Right hindlimb (tissue), 1 donor: ENCODE measurements at regions not wholly inside any gene's neighbourhood (a gene's known extent, or its start where the extent isn't known, plus 50 kb on each side); places are given as distances from the start of the nearest gene placed in this dataset.
A peak's percentile ranks its signal among the peaks of the same experiment; 100 is the strongest.

ENCODE experiments used
- DNase-seq: peaks from one replicate; pipeline ENCODE4 v3.0.0-alpha.2; 2018

DNA sequence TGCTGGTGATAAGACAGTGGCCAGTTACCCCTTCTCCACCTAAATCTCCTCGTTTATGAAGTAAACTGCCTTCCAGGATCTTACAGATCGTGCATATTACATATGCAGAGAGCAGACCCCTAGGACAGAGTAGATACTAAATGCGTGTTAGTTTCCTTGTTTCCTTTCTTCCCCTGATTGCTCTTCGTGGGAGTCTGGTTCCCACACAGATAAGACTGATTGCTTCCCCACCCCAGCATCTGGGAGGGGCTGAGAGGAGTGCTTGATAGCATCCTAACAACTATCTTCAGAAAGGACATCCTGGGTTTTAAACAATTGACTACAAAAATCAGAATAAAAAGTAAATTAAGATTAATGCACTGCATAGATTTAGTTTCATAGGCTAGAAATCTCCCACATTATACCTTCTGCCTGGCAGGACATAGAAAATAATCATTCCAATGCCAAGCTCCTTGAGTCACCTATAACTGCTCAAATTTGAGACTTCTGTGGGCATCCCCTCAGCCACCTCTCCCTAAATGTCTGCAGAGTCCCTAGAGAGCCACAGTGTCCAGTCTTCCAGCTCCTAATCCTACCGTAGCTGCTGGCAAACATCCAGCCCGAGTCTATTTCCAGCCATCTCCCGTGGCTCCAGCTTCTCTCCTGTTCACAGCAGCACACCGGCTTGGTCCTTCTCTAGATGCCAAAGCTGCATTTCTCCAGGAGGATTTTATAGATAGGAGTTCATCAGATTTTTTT lies 128.3 kb downstream of the LRRC30 start:
- no peak for DNase-seq

DNA sequence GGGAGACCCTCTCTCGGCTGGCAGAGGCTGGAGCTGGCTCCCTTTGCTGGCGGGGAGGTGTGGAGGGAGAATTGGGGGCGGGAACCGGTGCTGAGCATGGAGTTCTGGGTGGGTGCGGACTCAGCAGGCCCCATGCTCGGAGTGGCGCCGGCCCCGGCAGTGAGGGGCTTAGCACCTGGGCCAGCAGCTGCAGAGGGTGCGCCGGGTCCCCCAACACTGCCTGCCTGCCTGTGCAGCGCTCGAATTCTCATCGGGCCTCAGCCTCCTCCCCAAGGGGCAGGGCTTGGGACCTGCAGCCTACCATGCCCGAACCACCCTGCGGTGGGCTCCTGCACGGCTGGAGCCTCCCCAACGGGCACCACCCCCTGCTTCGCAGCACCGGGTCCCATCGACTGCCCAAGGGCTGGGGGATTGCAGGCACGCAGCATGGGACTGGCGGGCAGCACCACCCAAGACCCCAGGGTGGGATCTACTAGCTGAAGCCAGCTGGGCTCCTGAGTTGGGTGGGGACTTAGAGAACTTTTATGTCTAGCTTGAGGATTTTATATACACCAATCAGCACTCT lies 129.8 kb downstream of the LRRC30 start:
- no peak for DNase-seq

DNA sequence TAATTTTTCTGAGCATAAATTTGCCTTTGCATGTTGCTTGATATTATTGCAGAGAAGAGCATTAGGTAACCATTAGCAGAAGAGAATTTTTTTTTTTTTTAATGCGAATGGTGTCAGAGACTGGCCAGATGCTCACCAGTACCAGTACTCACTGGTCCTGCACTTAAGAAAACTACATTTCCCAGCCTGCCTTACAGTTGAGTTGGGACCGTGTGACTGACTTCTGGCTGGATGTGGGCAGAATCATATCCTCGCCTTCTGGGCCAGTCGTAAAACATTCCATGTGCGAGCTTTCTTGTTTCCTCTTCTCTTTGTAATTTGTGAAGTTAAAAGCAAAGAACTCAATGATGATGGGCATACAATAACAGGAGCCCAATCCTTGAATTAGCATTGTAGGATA lies 132.4 kb downstream of the LRRC30 start:
- DNase-seq: no peak

DNA sequence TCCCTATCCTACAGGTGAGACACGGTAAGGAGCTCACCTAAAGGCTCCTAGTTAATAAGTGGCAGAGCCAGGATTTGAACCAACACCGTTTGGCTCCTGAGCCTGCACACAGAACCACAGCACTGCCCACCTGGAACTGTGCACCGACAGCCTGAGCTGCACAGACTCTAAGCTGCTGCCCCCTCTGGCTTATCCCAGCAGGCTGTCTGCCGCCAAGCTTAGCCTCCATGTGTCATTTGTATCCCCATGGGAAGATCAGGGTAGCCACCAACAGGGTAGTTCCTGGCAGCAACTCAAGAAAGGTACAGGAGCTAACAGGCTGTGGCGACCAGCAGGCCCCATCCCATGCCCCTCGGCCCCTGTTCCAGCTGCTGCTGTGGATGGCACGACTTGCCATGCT lies 135.7 kb downstream of the LRRC30 start:
- DNase-seq: no peak

DNA sequence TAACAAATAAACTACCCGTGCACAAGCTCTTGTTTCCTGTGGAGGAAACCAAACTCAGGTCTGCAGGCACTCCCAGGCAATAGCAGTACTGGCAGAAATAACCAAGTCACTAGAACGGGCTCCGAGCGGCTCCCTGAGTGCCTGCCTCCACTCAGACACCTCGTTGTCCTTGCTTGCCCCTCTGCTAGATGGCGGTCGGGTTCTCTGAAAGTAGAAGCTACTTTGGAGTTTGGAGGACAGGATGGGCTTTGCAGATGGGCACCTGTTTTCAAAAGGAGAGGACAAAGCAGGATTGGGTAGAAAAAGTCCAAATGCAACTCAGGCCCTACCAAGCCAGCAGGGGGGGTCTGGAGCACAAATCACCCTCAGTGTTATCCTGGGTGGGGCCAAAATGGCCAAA lies 136.4 kb downstream of the LRRC30 start:
- no peak for DNase-seq

DNA sequence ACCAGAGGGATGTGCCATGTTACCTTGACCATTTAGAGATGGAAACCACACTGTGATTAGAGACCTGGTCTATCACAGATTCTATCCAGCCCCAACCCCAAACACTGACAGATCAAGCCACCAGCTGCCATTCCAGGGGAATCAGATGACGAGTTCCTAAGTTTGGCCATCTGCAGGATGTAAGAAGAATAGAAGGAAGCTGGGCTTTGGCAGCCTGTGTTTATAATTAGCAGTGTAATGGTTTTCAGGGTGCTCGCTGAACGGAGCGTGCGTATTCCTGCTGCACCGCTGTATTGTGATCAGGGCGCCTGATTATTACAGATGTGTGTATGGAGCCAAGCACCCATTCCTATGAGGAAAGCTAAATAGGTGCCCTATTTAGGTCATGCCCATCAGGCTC lies 138.1 kb downstream of the LRRC30 start:
- no peak for DNase-seq

DNA sequence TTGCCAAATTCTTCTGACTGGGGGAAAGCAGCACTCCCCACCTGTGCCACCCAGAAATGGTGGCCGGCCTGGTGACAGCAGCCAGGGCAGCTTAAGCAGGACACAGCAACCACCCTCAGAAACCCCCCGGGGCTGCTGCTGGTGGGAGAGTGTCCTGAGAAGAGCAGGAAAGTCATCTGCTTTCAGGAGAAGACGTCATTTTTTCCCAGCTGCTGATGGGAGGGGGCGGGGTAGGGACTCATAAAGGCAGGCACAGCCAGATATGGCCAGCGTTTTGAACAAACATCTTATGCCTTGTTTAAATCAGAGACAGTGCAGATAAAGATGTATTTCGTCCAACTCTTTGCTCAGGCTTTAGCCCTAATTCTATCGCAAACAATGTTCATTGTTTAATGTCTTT lies 139.5 kb downstream of the LRRC30 start:
- DNase-seq: peak; percentile 48

DNA sequence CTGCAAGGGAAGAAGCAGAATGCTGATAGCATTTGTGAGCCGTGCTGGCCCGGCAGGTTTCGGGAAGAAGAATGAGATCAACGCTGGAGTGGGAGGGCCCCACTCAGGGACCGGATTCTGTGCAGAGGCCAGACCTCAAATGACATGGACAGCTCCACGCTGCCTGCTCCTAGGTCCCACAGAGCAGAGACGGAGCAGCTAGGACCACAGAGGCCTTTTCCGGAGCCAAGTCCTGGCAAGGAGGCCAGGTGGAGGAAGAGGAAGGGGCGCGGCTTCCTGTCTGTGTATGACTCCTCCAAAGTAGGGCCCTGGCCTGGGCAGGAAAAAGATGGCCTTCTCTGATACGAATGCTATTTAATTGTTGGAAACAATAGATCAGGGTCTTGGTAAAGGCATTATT lies 139.9 kb downstream of the LRRC30 start:
- peak; percentile 57 for DNase-seq

DNA sequence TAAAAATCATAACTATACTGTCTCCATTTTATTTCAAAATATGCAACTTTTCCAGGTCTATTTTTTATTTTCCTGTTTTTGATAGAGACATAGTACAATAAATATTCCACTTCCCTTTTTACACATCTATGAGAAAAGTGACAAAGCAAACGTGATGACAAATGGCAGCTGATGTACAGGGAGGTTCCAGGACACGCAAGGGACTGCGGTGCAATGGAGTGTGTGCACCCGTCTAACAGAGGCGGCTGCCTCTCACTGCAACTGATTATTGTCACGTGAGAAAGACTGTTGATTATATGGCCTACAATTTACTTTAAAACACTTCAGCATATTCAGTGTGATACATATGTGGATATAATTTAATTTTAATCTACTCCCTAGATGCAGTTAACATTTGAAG lies 142.6 kb downstream of the LRRC30 start:
- DNase-seq: no peak

DNA sequence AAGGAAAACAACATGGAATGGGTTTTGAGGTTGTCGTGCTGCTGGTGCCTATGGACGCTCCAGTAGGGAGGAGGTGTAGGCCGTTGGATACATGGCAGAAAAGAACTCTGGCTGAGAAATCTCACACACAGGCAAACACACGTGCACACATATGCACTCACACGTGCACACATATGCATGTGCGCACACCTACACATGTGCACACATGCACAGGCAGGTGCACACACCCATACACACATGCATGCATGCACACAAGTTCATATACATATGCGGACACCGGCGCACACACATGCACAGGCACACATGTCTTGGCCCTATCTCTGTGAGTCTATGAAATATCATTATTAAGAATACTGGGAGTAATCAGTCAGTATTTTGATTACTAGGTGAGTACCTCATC lies 150.4 kb downstream of the LRRC30 start:
- no peak for DNase-seq

DNA sequence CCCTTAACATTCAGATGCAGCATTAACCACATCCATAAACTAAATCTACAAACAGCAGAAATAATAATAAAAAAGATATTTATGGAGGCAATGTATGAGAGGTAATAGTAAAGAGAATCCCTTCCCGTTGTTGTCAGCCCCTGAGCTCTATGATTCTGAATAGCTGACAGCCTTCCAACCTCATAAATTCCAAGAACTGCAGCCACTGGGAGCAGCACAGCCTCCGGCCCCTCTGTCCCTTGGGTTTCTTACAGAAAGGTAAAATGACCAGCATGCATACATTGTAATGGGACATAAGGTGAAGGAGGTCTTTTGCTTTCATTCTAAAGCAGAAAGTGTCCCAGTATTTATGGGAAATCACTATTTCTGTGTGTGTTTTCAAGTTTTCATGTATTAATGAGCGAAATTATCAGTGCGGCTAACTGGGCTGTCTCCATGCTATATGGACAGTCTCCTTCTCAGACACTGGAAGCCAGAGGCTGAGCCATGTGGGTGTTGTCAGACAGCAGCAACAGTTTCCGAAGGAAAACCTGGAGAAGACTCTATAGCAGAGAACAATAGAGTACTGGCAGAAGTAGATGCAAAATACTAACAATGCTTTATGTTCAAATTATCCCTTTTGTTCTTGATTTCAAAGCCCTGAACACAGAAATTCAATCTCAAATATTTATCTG lies 151.6 kb downstream of the LRRC30 start:
- no peak for DNase-seq

DNA sequence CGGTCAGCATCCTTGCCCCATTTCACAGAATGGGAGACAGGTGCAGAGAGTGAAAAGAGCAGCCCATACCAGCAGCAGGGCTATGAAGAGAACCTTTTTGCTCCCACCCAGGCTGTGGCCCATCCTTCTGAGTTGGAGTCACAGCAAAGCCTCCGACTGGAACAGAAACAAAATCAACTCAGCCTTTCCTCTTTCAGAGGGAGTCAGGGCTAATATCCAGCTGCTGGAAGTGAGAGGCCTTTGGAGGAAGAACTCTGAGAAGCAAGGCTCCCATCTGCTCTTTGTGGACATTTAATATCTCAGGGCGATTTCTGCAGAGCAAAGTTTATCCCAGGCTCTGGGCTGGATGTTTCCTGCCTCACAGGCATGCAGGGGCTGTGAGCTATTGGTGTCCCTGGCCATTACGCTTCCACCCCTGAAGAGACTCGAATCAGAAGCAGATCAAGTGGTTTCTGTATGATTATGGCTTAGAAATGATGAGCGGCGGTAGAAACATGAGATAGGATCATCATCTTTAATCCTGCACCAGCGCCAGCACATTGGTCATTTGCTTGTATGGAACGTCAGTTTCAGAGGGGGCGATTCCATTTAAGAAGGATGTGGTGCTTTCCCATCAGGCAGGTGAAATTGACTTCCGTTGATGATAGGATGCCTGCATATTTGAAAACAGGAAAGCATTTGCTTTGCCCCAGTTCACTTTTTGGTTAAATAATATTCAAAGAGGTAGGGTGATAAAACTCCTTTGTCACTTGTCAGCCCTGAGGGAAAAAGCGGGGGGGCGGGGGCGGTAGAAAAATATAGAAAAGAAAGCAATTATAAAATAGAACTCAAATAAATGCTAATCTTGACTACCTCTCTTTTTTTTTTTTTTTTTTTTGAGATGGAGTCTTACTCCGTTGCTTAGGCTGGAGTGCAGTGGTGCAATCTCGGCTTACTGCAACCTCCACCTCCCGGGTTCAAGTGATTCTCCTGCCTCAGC lies 152.4 kb downstream of the LRRC30 start:
- DNase-seq: peak; percentile 30

DNA sequence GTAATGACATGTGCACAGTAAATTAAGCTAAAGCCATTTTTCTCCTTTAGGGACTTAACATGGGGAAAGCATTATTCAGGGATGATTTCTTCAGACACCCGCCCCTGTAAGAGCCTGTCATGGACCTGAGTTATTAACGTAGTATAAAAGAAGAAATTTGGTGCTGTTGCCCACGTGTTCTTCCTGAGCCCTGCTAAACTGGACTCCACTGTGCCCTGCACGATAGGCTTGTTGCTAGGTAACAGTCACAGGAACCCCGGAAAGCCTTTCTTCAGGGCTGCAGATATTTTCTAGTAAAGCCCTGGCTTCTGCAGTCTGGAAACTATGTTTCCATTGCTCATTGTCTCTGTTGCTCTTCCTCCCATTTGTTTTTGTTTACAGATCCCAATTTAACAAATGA lies 157.9 kb downstream of the LRRC30 start:
- DNase-seq: no peak

DNA sequence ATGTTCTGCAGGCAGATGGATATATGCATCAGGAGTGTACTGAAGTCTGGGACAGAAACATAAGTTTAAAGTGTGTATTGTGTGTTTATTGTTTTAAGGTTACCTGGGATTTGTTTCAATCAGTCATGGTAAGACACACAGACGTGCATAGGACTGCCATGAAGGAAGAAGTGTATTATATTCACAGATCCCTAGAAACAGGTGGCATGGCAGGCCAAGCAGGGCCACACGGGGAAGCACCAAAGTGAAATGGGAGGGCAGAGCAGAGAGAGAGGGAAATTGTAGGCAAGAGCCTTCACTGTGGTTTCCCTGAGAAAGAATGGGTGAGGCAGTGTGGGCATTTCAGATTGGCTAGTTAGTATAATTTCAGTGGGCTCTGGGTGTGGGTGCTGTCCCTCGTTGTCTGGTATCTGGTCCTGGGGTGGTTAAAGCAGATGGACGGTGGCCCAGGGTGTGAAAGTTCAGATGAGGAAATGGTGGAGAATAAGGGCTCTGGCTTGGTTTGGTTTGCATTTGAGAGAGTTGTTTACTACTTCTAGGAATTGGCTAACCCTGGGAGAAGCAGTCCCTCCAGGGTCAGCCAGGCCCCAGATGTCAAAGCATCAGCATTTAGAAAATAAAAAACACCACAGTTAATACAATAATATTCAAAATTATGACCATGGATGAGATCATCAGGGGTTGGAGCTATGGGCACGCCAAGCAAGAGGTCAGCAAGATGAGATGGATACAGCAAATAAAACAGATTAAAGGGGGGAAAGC lies 160.0 kb downstream of the LRRC30 start:
- no peak for DNase-seq

DNA sequence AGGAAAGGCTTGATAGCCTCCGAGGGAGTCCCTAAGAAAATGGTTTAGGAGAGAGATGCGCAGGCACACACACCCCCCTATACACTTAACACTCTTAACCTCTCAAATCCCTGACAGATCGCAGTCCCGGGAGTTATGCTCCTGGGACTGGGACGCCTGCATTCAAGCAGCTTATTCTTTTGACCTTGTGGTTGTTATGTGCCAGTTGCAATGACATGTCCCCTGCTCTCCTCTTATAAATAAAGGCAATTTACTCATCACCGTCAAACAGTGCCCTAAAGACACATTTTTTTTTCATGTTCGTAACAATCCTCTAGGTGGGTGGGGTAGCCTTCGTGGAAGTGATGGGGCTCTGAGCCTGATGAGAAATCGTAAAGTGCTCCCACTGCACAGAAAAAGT lies 162.2 kb downstream of the LRRC30 start:
- DNase-seq: no peak

DNA sequence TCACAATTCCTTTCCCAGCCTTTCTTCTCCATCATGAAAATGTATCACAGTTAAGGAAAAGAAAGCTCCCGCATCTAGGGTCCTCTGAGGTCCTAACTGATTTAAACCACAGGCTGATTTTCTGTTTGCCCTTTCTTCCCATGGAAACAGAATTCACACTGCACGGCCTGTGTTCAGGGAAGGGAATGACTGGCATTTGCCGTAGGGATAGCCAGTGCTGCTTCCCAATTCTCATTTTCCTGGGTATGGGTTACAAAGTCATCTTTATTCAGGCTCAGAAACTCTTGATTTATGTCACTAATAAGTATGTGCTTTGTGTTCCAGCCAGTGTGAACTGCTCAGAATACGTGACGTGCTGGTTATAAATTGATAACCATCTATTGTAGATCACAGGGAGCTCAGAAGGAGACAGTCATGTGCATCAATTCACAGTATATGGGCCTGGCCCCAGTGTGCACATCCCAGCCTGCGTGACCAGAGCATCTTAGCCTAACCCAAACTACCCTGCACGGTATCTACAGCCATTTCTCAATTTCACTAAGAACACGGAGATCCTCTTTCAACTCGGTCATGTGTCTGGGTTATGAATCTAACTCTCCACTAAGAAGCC lies 163.3 kb downstream of the LRRC30 start:
- no peak for DNase-seq

DNA sequence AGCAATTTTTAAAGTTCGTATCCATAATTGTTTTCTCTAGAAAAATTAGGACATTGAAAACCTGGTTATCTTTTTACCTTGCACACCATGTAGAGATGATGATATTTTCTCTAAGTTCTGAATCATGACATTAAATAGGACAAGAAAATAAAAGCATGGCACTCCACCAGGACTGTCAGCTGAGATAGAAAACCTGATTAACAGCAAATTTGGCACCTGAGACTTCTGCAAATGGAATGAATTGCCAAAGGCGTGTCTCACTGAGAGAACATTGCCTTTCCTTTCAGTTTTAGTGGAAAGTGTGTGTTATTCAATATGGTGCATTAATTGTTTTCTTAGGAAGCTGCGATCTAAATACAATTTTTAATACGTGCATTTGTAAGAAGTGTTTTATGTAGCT lies 164.7 kb downstream of the LRRC30 start:
- no peak for DNase-seq

DNA sequence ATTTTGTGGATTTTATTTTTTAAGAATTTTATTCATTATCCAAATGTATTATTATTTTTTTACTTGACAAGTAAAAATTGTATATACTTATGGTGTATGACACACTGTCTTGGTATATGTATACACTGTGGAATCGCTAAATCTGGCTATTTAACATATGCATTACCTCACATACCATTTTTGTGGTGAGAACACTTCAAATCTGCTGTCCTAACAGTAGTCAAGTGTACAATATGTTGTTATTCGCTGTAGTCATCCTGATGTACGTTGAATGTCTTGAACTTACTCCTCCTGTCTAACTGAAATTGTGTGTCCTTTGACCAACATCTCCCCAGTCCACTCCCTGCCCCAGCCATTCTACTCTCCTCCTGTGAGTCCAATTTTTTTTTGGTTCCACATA lies 153.2 kb upstream of the PTPRM start:
- no peak for DNase-seq

DNA sequence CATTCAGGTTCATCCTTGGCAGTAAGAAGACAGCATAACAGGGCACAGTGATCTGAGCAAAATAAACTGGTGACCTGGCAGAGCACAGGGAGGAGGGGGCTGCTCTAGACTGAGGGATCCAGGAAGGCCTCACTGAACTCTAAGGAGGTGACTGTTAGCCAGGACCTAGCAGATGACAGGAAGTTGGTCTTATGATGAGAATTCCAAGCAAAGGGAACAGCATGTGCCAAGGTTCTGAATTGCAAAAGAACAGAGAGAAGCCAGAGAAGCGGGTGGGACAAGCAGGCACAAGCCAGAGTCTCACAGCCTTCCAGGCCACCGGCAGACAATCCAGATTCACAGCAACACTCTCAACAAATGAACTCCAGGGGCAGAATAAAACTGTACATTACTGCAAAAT lies 152.7 kb upstream of the PTPRM start:
- DNase-seq: no peak

DNA sequence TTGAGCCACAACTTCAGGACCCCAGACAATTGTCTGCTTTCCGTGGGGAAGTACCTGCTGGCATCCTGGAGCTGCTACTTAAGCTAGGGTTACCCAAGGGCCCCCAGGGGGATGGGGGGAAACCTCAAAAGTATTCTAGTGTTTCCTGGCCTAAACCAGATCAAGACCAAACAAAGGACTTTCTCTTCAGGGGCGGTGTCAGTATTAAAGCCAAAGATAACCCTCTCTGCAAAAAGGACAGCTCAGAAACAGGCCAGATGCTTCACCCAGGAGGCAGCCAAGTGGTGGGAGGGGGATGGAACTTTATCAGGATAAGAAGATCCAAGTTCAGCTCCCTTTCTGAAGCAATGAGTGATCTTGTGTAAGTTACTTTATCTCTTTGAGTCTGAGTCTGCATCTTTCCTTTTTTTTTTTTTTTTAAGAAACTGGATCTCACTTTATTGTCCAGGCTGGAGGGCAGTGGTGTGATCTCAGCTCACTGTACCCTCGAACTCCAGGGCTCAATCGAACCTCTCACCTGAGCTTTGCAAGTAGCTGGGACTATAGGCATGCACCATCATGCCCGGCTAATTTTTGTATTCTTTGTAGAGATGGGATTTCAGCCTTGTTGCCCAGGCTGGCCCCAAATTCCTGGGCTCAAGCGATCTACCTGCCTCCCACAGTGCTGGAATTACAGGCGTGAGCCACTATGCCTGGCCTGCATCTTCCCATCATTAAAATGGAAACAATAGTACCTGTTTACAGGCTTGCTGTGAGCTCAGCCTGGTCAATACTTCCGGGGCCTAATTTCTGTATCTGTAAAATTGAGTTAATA lies 151.8 kb upstream of the PTPRM start:
- no peak for DNase-seq

DNA sequence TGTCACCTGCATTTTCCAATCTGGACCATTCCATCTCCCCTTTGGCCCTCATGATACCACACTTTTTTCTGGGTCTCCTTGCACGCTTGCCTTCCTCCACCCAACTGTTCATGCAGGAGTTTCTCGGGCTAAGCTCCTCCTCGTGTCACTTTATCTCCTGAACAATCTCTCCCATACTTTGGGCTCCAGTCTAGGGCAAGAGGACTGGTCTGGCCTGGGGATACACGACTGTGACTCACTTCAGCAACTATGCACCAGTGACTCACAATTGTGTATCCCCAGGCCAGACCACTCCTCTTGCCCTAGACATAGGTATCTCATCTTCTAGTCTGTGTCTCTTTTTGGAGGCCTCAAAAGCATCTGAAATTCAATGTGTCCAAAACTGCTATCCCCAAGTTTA lies 149.4 kb upstream of the PTPRM start:
- DNase-seq: no peak
